ENCODE measurements at regions not wholly inside any gene's neighbourhood (a gene's known extent, or its start where the extent isn't known, plus 50 kb on each side); places are given as distances from the start of the nearest gene placed in this dataset.

DNA sequence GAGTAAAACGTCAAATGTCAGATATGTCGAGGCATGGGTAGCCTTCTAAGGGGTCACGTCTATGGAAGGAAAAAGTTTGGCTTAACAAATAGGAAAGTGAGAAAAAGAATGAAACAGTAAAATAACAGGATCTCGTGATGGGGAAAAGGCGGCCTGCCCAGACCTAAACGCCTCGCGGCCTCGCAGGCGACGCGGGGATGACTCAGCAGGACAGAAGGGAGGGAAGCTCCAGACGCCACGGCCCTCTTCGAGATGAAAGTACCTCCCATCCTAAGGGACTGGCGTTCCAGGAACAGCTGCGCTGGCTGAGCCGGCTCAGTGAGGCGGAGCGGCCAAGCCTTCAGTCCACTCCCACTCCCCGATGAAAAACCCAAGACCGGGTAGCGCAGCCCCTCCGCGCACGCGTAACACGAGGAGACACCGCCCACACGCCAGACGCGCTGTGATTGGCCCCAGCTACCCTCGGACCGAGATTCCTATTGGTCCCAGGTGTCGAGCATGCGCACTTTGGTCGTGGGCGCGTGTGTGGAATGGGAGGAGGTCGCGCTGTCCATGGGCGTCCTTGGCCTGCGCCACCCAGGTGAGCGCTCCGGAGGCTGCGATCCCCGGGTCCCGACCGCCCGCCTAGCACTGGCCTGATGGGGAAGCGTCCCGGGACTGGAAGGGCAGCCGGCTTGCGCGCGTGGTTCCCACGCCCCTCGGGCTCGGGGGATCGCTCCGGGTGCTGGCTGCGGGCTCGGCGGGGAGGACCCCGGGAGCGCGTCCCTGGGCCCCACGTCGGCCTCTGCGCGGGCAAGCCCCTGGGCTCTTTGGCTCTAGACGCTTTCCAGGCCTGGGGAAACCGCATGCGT, 588.5 kb downstream of the MTRR start:
- no peaks in the 10 kb centered on the region for H3F3A ChIP-seq (ENCODE audit: control insufficient read depth, insufficient read depth)
- no peaks in the 10 kb centered on the region for H4K20me1 ChIP-seq (ENCODE audit: control insufficient read depth, insufficient read depth, low read depth, low read length)
- no peaks in the 10 kb centered on the region for H3K27me3 ChIP-seq (ENCODE audit: control insufficient read depth, low read length)
- no peak overlapping the region for H3K4me3 ChIP-seq (ENCODE audit: low read length)
- H3K27ac ChIP-seq (ENCODE audit: low read depth, low read length), result no peak overlapping the region
- H3K4me1 ChIP-seq (ENCODE audit: control insufficient read depth, low read length), result no peaks in the 10 kb centered on the region
- no peaks in the 10 kb centered on the region for H3K79me2 ChIP-seq (ENCODE audit: control insufficient read depth, low read length)
- H3K36me3 ChIP-seq (ENCODE audit: control insufficient read depth, low read length), result no peaks in the 10 kb centered on the region
- TF ChIP-seq EZH2phosphoT487 (IDR thresholded peaks at IDR 0.05; ENCODE audit: borderline replicate concordance, low read length), result no peak
- TF ChIP-seq, protein P1, sequence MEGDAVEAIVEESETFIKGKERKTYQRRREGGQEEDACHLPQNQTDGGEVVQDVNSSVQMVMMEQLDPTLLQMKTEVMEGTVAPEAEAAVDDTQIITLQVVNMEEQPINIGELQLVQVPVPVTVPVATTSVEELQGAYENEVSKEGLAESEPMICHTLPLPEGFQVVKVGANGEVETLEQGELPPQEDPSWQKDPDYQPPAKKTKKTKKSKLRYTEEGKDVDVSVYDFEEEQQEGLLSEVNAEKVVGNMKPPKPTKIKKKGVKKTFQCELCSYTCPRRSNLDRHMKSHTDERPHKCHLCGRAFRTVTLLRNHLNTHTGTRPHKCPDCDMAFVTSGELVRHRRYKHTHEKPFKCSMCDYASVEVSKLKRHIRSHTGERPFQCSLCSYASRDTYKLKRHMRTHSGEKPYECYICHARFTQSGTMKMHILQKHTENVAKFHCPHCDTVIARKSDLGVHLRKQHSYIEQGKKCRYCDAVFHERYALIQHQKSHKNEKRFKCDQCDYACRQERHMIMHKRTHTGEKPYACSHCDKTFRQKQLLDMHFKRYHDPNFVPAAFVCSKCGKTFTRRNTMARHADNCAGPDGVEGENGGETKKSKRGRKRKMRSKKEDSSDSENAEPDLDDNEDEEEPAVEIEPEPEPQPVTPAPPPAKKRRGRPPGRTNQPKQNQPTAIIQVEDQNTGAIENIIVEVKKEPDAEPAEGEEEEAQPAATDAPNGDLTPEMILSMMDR (IDR thresholded peaks at IDR 0.05; ENCODE audit: low read depth, low read length, poor library complexity, severe bottlenecking), result no peak
- H3K4me2 ChIP-seq (ENCODE audit: low read length), result no peak overlapping the region
- no peaks in the 10 kb centered on the region for H3K9me2 ChIP-seq (replicated peaks; ENCODE audit: control insufficient read depth, low read length)
- H3K9me3 ChIP-seq (ENCODE audit: control insufficient read depth, insufficient read depth, low read length), result no peaks in the 10 kb centered on the region; the same call in 1 of the 2 replicates

DNA sequence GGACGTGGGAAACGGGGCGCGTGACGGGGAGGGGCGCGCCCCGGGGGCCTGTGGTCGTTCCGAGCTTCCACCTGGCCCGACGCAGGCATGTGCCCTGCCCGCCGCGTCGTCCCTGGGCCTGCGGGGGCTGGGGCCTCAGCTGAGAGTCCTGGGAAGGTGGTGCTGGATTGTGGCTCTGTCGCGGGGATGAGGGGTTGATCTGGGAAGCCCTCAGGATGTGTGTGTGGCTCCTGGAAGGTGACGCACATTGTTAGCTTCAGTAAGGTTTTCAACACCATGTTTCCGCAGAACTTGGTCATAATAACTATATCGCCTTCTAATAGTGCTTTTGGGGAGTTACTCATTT, 589.1 kb downstream of the MTRR start:
- Histone ChIP-seq H3K36me3 (ENCODE audit: control insufficient read depth, low read length) (no peaks in the 10 kb centered on the region), H3K9me2 (replicated peaks; ENCODE audit: control insufficient read depth, low read length) (no peaks in the 10 kb centered on the region), H4K20me1 (ENCODE audit: control insufficient read depth, insufficient read depth, low read depth, low read length) (no peaks in the 10 kb centered on the region), H3K4me1 (ENCODE audit: control insufficient read depth, low read length) (no peaks in the 10 kb centered on the region), H3K79me2 (ENCODE audit: control insufficient read depth, low read length) (no peaks in the 10 kb centered on the region), H3K27me3 (ENCODE audit: control insufficient read depth, low read length) (no peaks in the 10 kb centered on the region), H3K4me2 (ENCODE audit: low read length) (no peak overlapping the region), H3F3A (ENCODE audit: control insufficient read depth, insufficient read depth) (no peaks in the 10 kb centered on the region), H3K9me3 (ENCODE audit: control insufficient read depth, insufficient read depth, low read length) (no peaks in the 10 kb centered on the region; the same call in 1 of the 2 replicates), H3K4me3 (ENCODE audit: low read length) (no peak overlapping the region), H3K27ac (ENCODE audit: low read depth, low read length) (no peak overlapping the region)
- TF ChIP-seq EZH2phosphoT487 (IDR thresholded peaks at IDR 0.05; ENCODE audit: borderline replicate concordance, low read length), result no peak
- TF ChIP-seq, protein P1 (IDR thresholded peaks at IDR 0.05; ENCODE audit: low read depth, low read length, poor library complexity, severe bottlenecking), result no peak

DNA sequence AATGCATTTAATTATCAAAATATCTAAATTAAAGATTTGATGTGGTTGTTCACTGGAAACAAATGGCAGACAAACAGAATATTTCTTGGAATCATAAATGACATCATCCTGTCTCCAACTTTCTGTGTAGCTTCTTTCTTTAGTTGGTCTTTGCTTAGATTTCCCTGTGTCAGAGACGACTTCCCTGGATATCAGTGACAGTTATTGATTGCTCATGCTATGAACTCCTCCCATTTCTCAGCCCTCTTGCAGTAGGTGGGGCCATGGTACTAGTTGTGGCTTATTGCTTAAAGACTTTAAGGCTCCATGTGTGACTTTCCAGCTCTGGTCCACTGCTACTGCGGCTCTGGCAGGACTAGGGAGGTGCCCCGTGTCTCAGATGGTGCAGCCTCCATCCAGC, 592.6 kb downstream of the MTRR start:
- H3K9me2 ChIP-seq (replicated peaks; ENCODE audit: control insufficient read depth, low read length), result no peaks in the 10 kb centered on the region
- no peaks in the 10 kb centered on the region for H3K79me2 ChIP-seq (ENCODE audit: control insufficient read depth, low read length)
- no peak for TF ChIP-seq EZH2phosphoT487 (IDR thresholded peaks at IDR 0.05; ENCODE audit: borderline replicate concordance, low read length)
- TF ChIP-seq, protein P1 (IDR thresholded peaks at IDR 0.05; ENCODE audit: low read depth, low read length, poor library complexity, severe bottlenecking), result no peak
- no peaks in the 10 kb centered on the region for H3K27me3 ChIP-seq (ENCODE audit: control insufficient read depth, low read length)
- H3K4me3 ChIP-seq (ENCODE audit: low read length), result no peak overlapping the region
- H3K27ac ChIP-seq (ENCODE audit: low read depth, low read length), result no peak overlapping the region
- no peaks in the 10 kb centered on the region for H4K20me1 ChIP-seq (ENCODE audit: control insufficient read depth, insufficient read depth, low read depth, low read length)
- no peaks in the 10 kb centered on the region; the same call in 1 of the 2 replicates for H3K9me3 ChIP-seq (ENCODE audit: control insufficient read depth, insufficient read depth, low read length)
- H3K4me2 ChIP-seq (ENCODE audit: low read length), result no peak overlapping the region
- H3F3A ChIP-seq (ENCODE audit: control insufficient read depth, insufficient read depth), result no peaks in the 10 kb centered on the region
- H3K4me1 ChIP-seq (ENCODE audit: control insufficient read depth, low read length), result no peaks in the 10 kb centered on the region
- no peaks in the 10 kb centered on the region for H3K36me3 ChIP-seq (ENCODE audit: control insufficient read depth, low read length)
